HL-60 (cell line): ENCODE measurements at regions not wholly inside any gene's neighbourhood (a gene's known extent, or its start where the extent isn't known, plus 50 kb on each side); places are given as distances from the start of the nearest gene placed in this dataset.
"Not testable (repeated sequence)": the region's sequence is repeated elsewhere in the genome, so short reads cannot be mapped to it uniquely, and the experiment has no call there.

Source experiments
- DNase-seq, 2 experiments: peaks; one replicate each; pipeline ENCODE4 v3.0.0-alpha.2; 2010 to 2020; ENCODE audit warnings: low read depth in 1 of 2, low spot score in 1 of 2
- H3K27ac ChIP-seq: fragments of 250-450 bp; sonication (Bioruptor Pico); replicated peaks from 2 replicates; pipeline ENCODE4 v1.5.1; 2020; ENCODE audit warnings: mild to moderate bottlenecking, moderate library complexity
- H3K27me3 ChIP-seq: fragments of 250-450 bp; sonication (Bioruptor Pico); 2 replicates; pipeline ENCODE4 v1.5.1; 2021; ENCODE audit warnings: mild to moderate bottlenecking, moderate library complexity; ENCODE audit not compliant: insufficient read depth, poor library complexity, severe bottlenecking
- H3K4me3 ChIP-seq: replicated peaks from 2 replicates; pipeline ENCODE4 v1.5.1; 2011; ENCODE audit warnings: mild to moderate bottlenecking, control low read depth, low read length; ENCODE audit not compliant: insufficient read depth
- GABPA ChIP-seq: IDR thresholded peaks from 2 replicates; pipeline ENCODE4 v1.6.1; 2012; ENCODE audit warnings: low read depth
- POLR2AphosphoS5 ChIP-seq: IDR thresholded peaks from 2 replicates; pipeline ENCODE4 v1.6.1; 2012; ENCODE audit warnings: low read depth
- SPI1 ChIP-seq: IDR thresholded peaks from 2 replicates; pipeline ENCODE4 v1.6.1; 2012; ENCODE audit warnings: low read depth, mild to moderate bottlenecking, borderline replicate concordance
- TF ChIP-seq, protein P1 (sequence below): IDR thresholded peaks from 2 replicates; pipeline ENCODE4 v1.6.1; 2012; ENCODE audit warnings: low read depth; ENCODE audit not compliant: insufficient replicate concordance
- TF ChIP-seq, protein P2 (sequence below): IDR thresholded peaks from one replicate; pipeline ENCODE4 v1.5.1; 2011; ENCODE audit warnings: low read length, control low read depth, inconsistent platforms; ENCODE audit not compliant: insufficient read depth

DNA sequence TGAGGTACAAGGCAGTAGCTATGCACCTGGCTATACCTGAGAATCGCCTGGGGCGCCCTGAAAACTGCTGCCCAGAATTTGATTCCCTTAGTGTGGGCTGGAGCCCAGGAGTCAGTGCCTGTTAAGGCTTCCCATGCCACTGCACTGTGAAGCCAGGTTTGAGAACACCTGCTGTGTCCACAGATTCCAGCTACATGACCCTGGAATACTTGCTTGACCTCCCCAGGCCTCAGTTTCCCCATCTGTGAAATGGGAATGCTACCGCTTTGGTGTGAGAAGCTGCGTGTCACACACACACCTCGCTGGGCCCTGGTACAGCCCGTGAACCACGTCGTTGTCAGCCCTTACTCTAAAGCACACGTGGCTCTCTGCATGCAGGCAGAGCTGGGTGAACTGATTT is 271.0 kb downstream of the C16orf95 start:
- no peaks in the 10 kb centered on the region for H3K27me3 ChIP-seq
- no peak for DNase-seq
- TF ChIP-seq POLR2AphosphoS5 (no peak), SPI1 (no peak), GABPA (no peak)
- TF ChIP-seq, protein P1, sequence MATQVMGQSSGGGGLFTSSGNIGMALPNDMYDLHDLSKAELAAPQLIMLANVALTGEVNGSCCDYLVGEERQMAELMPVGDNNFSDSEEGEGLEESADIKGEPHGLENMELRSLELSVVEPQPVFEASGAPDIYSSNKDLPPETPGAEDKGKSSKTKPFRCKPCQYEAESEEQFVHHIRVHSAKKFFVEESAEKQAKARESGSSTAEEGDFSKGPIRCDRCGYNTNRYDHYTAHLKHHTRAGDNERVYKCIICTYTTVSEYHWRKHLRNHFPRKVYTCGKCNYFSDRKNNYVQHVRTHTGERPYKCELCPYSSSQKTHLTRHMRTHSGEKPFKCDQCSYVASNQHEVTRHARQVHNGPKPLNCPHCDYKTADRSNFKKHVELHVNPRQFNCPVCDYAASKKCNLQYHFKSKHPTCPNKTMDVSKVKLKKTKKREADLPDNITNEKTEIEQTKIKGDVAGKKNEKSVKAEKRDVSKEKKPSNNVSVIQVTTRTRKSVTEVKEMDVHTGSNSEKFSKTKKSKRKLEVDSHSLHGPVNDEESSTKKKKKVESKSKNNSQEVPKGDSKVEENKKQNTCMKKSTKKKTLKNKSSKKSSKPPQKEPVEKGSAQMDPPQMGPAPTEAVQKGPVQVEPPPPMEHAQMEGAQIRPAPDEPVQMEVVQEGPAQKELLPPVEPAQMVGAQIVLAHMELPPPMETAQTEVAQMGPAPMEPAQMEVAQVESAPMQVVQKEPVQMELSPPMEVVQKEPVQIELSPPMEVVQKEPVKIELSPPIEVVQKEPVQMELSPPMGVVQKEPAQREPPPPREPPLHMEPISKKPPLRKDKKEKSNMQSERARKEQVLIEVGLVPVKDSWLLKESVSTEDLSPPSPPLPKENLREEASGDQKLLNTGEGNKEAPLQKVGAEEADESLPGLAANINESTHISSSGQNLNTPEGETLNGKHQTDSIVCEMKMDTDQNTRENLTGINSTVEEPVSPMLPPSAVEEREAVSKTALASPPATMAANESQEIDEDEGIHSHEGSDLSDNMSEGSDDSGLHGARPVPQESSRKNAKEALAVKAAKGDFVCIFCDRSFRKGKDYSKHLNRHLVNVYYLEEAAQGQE, result no peak
- TF ChIP-seq, protein P2, sequence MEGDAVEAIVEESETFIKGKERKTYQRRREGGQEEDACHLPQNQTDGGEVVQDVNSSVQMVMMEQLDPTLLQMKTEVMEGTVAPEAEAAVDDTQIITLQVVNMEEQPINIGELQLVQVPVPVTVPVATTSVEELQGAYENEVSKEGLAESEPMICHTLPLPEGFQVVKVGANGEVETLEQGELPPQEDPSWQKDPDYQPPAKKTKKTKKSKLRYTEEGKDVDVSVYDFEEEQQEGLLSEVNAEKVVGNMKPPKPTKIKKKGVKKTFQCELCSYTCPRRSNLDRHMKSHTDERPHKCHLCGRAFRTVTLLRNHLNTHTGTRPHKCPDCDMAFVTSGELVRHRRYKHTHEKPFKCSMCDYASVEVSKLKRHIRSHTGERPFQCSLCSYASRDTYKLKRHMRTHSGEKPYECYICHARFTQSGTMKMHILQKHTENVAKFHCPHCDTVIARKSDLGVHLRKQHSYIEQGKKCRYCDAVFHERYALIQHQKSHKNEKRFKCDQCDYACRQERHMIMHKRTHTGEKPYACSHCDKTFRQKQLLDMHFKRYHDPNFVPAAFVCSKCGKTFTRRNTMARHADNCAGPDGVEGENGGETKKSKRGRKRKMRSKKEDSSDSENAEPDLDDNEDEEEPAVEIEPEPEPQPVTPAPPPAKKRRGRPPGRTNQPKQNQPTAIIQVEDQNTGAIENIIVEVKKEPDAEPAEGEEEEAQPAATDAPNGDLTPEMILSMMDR, result no peak

DNA sequence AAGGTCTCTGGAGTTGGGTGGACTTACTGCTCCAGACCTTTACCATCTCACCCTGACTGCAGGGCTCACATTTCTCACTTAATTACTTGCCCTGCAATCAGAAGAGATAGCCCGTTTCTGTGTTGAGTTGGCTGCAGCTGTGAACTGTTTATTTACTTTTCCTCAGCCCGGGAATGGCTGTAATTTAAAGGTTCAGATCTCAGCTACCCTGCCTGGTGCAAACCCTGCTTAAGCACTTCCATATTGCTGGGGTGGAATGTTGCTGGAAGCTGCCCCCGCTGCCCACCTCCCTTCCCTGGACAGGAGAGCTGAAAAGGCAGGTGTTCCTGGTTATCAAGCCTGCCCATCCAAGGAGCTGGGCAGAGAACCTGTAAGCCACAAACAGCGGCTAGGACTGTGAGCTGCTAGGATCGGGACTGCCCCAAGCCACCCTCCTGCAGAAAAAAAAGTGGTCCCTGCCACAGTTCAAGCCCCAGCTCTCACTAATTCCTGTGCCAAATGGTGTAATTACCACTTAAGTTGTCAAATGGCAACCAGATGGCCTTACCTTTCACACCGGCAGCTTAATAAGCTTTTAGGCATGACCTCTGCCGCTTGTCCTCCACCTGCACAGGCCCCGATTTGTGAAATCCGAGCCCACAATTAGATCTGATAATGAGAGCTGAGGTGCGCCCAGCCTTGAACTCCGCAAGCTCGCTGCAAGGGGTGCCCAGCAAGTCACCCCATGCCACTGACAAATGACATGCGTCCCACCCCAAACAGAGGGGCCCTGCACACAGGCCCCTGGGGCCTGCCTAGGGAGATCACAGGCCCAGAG is 269.8 kb downstream of the C16orf95 start:
- no peak for DNase-seq
- Histone ChIP-seq H3K4me3 (no peak overlapping the region), H3K27me3 (no peaks in the 10 kb centered on the region), H3K27ac (no peak overlapping the region)
- TF ChIP-seq GABPA, result no peak

More for the DNA sequence above, 271.0 kb downstream of the C16orf95 start:
- Histone ChIP-seq H3K27ac (no peak overlapping the region), H3K4me3 (no peak overlapping the region)

GRCh38 chr16:87048038-87048729 is 269.0 kb downstream of the C16orf95 start:
- no peak overlapping the region for H3K4me3 ChIP-seq
- no peak for DNase-seq
- no peak overlapping the region for H3K27ac ChIP-seq
- TF ChIP-seq GABPA (no peak), SPI1 (no peak), POLR2AphosphoS5 (no peak)
- TF ChIP-seq, protein P2, result no peak
- TF ChIP-seq, protein P1, result no peak
- H3K27me3 ChIP-seq, result no peaks in the 10 kb centered on the region

- H3K4me3 ChIP-seq, result no peak overlapping the region
- H3K27ac ChIP-seq, result no peak overlapping the region
- DNase-seq, result no peak
- TF ChIP-seq, protein P1, result no peak
- TF ChIP-seq POLR2AphosphoS5 (no peak), SPI1 (no peak)
- TF ChIP-seq, protein P2, result no peak
- no peaks in the 10 kb centered on the region for H3K27me3 ChIP-seq
These were observed 268.5 kb downstream of the C16orf95 start for GRCh38 chr16:87048730-87049115.

- H3K4me3 ChIP-seq, H3K27ac ChIP-seq, DNase-seq, H3K27me3 ChIP-seq: not testable (repeated sequence)
These were observed 268.0 kb downstream of the C16orf95 start for GRCh38 chr16:87049216-87049615.
